Stimulated activated CD8-positive, alpha-beta memory T cell treated with anti-CD3 and anti-CD28 coated beads, Interleukin-7, amount 100 ng/mL, for 1 hour (primary cell): ENCODE measurements at regions not wholly inside any gene's neighbourhood (a gene's known extent, or its start where the extent isn't known, plus 50 kb on each side); places are given as distances from the start of the nearest gene placed in this dataset.
"Not testable (repeated sequence)": the region's sequence is repeated elsewhere in the genome, so short reads cannot be mapped to it uniquely, and the experiment has no call there.

Experiments used
- DNase-seq, 2 donors: peaks; one replicate each; pipeline ENCODE4 v3.0.0-alpha.2; 2020; ENCODE audit warnings: low read depth in 2 of 2

GRCh38 chr2:7525746-7526145 lies 608.5 kb downstream of the RNF144A start:
- DNase-seq, result no peak

DNA sequence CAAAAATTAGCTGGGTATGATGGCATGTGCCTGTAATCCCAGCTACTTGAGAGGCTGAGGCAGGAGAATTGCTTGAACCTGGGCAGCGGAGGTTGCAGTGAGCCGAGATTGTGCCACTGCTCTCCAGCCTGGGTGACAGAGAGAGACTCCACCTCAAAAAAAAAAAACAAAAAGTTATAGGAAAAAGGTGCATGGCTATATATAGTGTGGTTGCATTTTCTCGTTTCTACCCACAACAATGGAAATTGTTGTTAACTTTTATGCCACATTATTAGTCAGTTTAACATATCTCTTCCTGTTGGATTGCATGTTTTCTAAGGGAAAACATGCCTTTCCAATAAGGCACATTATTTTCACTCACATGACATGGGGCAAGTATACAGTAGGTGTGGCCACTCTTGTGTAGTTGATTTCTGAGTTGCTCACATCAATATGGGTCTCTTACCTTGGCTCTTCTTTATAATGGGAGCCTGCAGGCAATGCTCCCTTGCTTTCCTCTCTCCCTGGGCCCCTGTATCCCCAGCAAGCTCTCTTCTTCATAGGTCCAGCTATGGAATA lies 610.0 kb downstream of the RNF144A start:
- DNase-seq, result no peak

- DNase-seq, result no peak
Measured at GRCh38 chr2:7530001-7530400, 612.8 kb downstream of the RNF144A start.

GRCh38 chr2:7539077-7539476 lies 621.9 kb downstream of the RNF144A start:
- no peak for DNase-seq

DNA sequence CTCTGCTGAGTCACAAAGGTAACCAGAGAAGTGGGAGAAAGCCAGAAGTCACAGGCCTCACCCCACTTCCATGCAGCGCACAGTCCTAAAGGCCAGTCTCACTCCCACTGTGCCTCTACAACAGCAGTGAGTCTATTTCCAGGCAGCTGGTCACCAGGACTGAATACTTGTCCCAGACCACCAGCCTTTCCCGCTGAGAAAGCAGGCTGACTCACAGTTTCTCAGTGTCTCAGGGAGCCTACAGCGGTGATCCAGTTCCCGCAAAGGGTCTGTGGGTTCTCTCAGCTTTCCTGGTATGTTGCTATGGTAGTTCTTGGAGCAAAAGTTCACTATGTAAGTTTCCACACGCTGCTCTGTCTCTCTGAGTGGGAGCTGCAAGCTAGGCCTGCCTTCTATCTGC lies 622.5 kb downstream of the RNF144A start:
- DNase-seq, result no peak

DNA sequence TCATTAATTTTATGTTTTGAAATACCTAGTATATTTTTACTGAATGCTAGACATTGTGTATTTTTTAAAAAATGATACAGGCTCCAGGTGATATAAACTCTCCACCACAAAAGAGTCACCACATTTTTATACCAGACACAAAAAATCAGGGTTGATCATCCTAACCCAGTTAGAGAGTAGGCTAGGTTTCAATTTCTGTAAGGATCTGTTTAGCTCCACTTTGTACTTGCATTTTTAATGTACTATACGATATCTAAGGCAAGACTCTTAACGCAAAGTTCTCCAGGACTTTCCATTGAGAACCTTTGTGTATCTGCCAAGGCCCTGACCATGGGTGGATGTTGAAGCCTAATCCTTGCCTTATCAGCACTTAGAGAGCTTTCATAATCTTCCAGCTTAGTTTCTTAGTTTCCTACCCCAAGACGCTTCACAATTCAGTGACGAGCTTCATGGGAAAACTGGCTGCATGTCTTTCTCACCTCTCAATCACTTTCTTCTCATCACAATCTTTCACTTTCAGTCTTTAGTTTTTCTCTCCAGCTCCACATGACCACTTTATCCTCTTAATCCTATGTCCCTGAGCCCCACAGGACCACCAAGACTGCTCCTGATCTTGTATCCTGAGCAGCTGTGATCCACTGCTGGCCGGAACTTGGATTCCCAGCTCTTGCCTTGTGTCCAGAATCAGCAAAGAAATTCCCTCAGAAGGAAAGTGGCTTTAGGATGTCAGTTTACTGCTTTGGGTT lies 635.8 kb downstream of the RNF144A start:
- no peak for DNase-seq

- no peak for DNase-seq
Measured at GRCh38 chr2:7555260-7555659, 638.0 kb downstream of the RNF144A start.

- no peak for DNase-seq
Measured at GRCh38 chr2:7557376-7557775, 640.2 kb downstream of the RNF144A start.

DNA sequence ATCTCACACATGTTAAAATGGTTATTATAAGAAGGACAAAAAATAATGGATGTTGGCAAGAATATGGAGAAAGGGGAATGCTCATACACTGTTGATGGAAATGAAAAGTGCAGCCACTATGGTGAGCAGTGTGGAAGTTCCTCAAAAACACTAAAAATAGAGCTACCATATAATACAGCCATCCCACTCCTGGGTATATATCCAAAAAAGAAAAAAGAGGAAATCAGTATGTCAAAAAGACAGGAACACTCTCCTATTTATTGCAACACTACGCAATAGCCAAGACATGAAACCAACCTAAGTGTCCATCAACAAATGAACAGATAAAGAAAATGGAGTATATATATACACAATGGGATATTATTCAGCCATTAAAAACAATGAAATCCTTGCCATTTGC lies 642.6 kb downstream of the RNF144A start:
- no peak for DNase-seq

DNA sequence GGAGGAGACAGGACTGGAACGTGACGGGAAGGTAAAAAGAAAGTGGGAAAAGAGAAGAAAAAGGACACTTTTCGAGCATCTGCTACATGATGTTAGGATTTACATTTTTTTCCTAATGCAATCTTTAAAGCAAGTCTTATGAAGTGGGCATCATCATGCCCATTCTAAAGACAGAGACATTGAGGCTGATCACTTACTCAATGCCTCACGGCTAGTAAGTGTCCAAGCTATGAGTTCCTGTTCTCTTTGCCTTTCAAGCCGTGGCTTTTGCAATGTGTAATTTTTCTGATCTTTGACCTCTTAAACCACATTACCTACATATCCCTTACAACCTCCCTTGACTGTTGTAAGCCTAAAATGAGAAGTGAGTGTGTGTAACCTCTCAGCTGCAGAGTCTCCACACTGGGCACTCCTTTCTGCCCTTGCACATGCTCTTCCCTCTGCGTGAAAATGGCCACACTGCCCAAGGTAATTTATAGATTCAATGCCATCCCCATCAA lies 649.2 kb downstream of the RNF144A start:
- no peak for DNase-seq

- not testable (repeated sequence) for DNase-seq
Measured at GRCh38 chr2:7567116-7567515, 649.9 kb downstream of the RNF144A start.

DNA sequence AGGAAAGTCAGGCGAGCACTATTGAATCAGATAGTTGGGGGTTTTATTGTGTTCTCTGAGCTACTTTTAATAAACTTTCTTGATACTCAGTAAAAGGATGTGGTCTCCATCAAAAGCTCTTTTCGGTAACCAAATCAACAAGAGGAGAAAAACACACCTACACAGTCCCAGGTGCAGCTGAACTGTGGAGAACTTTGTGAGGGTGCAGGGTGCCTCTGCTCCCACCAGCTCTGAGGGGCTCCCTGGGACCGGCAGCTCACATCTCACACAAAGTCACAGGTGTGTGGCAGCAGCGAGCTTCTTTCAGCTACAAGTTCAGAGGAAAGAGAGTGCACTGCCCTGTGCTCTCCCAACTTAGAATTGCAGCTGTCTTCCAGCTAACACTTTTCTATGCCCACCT lies 650.4 kb downstream of the RNF144A start:
- DNase-seq, result peak; percentile 12 to 19

- DNase-seq, result no peak
Measured at GRCh38 chr2:7570247-7570646, 653.0 kb downstream of the RNF144A start.

DNA sequence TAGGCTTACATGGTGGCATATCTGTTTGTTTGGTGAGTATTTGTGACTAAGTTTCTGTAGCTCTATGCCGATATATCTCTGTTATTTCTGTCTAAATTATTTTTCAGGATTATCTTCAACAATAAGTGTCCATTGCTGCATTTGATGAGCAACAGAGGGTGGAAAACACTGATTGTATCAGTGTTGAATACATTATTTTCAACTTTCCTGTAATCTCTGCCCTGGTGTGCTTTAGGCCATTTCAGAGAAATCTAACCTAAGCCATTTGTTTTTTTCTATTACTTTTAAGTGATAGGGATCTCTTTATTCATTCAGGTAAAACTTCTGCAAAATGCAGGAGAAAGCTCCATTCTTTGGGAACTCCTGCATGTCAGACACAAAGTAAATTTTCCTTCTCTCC lies 654.5 kb downstream of the RNF144A start:
- no peak for DNase-seq

- DNase-seq, result no peak
Measured at GRCh38 chr2:7572450-7572849, 655.2 kb downstream of the RNF144A start.

DNA sequence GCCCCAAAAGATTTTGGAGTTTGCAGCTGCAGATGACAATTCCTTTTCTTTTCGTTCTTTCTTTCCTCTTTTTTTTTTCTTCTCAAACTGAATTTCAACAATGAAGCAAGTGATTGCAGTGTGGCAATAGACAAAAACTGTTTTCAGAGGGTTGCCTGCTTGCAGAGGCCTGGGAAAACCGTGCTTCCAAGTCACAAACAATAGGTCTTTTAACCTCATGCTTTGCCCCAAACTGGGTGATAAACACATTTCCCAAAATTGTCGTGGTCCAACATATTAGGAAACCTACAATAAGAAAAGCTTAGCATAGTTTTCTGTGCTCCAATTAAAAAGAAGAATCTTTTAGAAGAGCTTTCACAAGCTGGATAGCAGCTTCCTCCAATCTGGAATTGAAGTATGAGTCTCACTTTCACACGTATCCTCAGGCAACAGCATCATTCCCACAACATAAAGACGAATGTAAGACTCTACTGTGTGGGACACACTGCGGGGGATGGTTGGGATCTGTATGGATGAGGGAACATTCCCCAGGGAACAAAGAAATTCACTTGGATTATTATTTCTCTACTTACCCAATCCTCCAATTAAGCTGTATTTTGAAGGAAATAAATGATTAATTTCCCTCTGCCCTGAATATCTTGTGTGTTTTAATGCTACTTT lies 656.1 kb downstream of the RNF144A start:
- no peak for DNase-seq

- DNase-seq, result no peak
Measured at GRCh38 chr2:7574385-7574784, 657.2 kb downstream of the RNF144A start.

DNA sequence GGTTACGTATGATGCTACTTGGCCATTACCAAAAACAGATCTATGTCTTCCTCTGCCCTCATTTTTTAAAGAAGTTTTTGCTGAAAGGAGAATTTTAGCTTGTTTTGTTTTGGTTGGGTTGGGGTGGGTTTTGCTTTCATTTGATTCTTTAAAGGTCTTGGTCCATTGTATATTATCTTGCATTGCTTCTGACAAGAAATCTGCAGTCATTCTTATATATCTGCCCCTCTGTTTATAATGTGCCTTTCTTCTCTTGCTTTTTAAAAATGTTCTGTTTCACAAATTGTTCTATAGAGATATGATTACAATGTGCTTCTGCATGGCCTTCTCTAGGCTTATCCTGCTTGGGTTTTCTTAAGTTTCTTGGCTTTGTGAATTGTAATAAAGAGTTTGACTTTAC lies 660.6 kb downstream of the RNF144A start:
- no peak for DNase-seq

GRCh38 chr2:7584017-7584416 lies 666.8 kb downstream of the RNF144A start:
- no peak for DNase-seq

- no peak for DNase-seq
Measured at GRCh38 chr2:7586898-7587297, 669.7 kb downstream of the RNF144A start.

DNA sequence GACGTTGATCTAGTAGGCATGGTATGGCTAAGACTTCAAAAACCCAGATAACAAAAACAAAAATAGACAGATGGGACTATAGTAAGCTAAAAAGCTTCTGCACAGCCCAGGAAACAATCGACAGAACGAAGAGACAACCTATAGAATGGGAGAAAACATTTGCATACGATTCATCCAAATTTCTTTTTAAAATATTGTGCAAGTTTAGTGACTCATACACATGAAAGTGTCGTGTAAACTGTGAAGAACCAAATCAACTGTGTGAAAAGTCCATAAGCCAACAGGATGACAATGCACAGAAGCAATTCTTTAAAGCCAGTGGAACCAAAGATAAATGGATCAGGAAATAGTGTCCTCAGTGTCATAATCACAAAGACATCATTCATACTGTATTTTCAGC lies 671.1 kb downstream of the RNF144A start:
- DNase-seq, result no peak

- DNase-seq, result no peak
Measured at GRCh38 chr2:7592618-7593140, 675.5 kb downstream of the RNF144A start.

DNA sequence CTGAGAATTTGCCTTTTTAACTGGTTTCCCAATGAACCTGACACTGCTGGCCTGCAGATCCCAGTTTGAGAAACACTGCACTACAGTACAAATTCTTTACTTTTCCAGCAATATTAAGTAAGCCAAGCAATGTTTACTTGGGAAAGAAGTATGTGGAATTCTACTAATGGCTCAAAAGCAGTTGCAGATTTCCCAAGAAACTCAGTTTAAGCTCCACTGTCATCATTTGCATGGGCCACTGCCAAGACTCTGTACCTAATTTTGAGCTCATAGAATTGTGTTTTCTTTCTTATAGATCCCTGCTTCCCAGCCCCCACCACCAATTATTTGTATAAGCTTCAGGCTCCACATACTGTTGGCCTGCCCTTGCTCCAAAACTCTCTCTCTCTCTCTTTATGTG lies 676.1 kb downstream of the RNF144A start:
- no peak for DNase-seq
